B cell (primary cell): ENCODE measurements at regions not wholly inside any gene's neighbourhood (a gene's known extent, or its start where the extent isn't known, plus 50 kb on each side); places are given as distances from the start of the nearest gene placed in this dataset.

Source experiments
- ATAC-seq: fragments of 200-7000 bp; cut with Tn5 transposase; one replicate; pipeline ENCODE4 v1.10.0; 2021; ENCODE audit warnings: low read depth, mild to moderate bottlenecking, moderate number of reproducible peaks, moderate library complexity
- CTCF ChIA-PET: fragments of 350-600 bp; sonication (Branson Sonifier 250); formaldehyde crosslinking; loops from one replicate; lab custom pipeline; 2021; ENCODE audit warnings: antibody characterized with exemption, inconsistent platforms; lab: Charles Lee
- POLR2A ChIA-PET: fragments of 350-600 bp; sonication (Branson Sonifier 250); formaldehyde crosslinking; loops from one replicate; lab custom pipeline; 2021; ENCODE audit warnings: antibody characterized with exemption; lab: Charles Lee
- DNase-seq: peaks from one replicate; pipeline ENCODE4 v3.0.0; 2013
- H2AFZ ChIP-seq: 2 replicates; pipeline ENCODE4 v1.6.1; 2012; ENCODE audit warnings: mild to moderate bottlenecking, low read depth, low read length; ENCODE audit not compliant: insufficient read depth, poor library complexity, severe bottlenecking
- H3K27ac ChIP-seq, 2 donors: 1 replicate in 1 of 2; 2 replicates in 1 of 2; pipeline ENCODE4 v1.5.1; 2012 to 2013; ENCODE audit warnings: low read length in 2 of 2, mild to moderate bottlenecking in 2 of 2, moderate library complexity in 1 of 2
- H3K27me3 ChIP-seq, 4 experiments: fragments of 200-600 bp in 1 of 4; sonication (generic) in 1 of 4; replicated peaks in 1 of 4; 1 replicate in 2 of 4; 2 replicates in 2 of 4; pipeline versions ENCODE4 v1.6.1 to v1.7.0; 2013 to 2016; ENCODE audit warnings: low read length in 3 of 4, mild to moderate bottlenecking in 2 of 4, mixed read lengths in 1 of 4, moderate library complexity in 1 of 4; ENCODE audit not compliant: insufficient read depth in 4 of 4, control insufficient read depth in 3 of 4; ENCODE audit errors: control extremely low read depth in 1 of 4
- H3K36me3 ChIP-seq, 2 experiments: replicated peaks in 1 of 2; 1 replicate in 1 of 2; 2 replicates in 1 of 2; pipeline versions ENCODE4 v1.6.1 to v1.7.1; 2013; ENCODE audit warnings: low read length in 1 of 2; ENCODE audit not compliant: insufficient read depth in 2 of 2, control insufficient read depth in 1 of 2; ENCODE audit errors: control extremely low read depth in 1 of 2, extremely low read depth in 1 of 2
- H3K4me1 ChIP-seq, 2 donors: fragments of 200-600 bp in 1 of 2; sonication (generic) in 1 of 2; 1 replicate in 1 of 2; 2 replicates in 1 of 2; pipeline versions ENCODE4 v1.5.1 to v1.6.1; 2013 to 2017; ENCODE audit warnings: low read length in 2 of 2; ENCODE audit not compliant: control insufficient read depth in 2 of 2, insufficient read depth in 2 of 2
- H3K4me2 ChIP-seq: replicated peaks from 2 replicates; pipeline ENCODE3; 2012; ENCODE audit warnings: mild to moderate bottlenecking, low read depth, low read length; ENCODE audit not compliant: poor library complexity, severe bottlenecking
- H3K4me3 ChIP-seq, 5 experiments: fragments of 200-600 bp in 1 of 5; sonication (generic) in 1 of 5; 1 replicate in 3 of 5; 2 replicates in 2 of 5; pipeline versions ENCODE4 v1.5.1 to v1.7.0; 2011 to 2016; ENCODE audit warnings: low read length in 4 of 5, mild to moderate bottlenecking in 4 of 5, low read depth in 2 of 5, control low read depth in 1 of 5, moderate library complexity in 1 of 5; ENCODE audit not compliant: insufficient read depth in 1 of 5; ENCODE audit errors: control extremely low read depth in 1 of 5, extremely low read depth in 1 of 5
- H3K79me2 ChIP-seq: fragments of 200-600 bp; sonication (generic); one replicate; pipeline ENCODE4 v1.6.0; 2016; ENCODE audit warnings: low read length; ENCODE audit not compliant: control insufficient read depth, insufficient read depth
- H3K9ac ChIP-seq: fragments of 200-600 bp; sonication (generic); 2 replicates; pipeline ENCODE4 v1.6.1; 2017; ENCODE audit warnings: mild to moderate bottlenecking, low read length, moderate library complexity
- H3K9me3 ChIP-seq, 3 donors: one replicate each; pipeline versions ENCODE4 v1.6.1 to v1.7.1; 2013; ENCODE audit warnings: low read length in 2 of 3; ENCODE audit not compliant: control insufficient read depth in 2 of 3, insufficient read depth in 1 of 3; ENCODE audit errors: control extremely low read depth in 1 of 3
- H4K20me1 ChIP-seq: 2 replicates; pipeline ENCODE4 v1.6.0; 2012; ENCODE audit warnings: mild to moderate bottlenecking, low read length; ENCODE audit not compliant: insufficient read depth, control insufficient read depth, poor library complexity, severe bottlenecking
- H3K27ac Mint-ChIP-seq: one replicate; pipeline ENCODE4 v1.8.0; 2021; ENCODE audit warnings: mixed read lengths
- H3K27me3 Mint-ChIP-seq: one replicate; pipeline ENCODE4 v1.8.0; 2021; ENCODE audit warnings: mixed read lengths
- H3K4me1 Mint-ChIP-seq: one replicate; pipeline ENCODE4 v1.8.0; 2021; ENCODE audit warnings: mixed read lengths
- H3K4me3 Mint-ChIP-seq: one replicate; pipeline ENCODE4 v1.8.0; 2021; ENCODE audit warnings: mixed read lengths
- H3K9me3 Mint-ChIP-seq: one replicate; pipeline ENCODE4 v1.8.0; 2022; ENCODE audit warnings: mixed read lengths; ENCODE audit not compliant: insufficient read depth
- EZH2 ChIP-seq: IDR thresholded peaks from 2 replicates; pipeline ENCODE4 v1.6.1; 2012; ENCODE audit warnings: borderline replicate concordance, low read depth, mild to moderate bottlenecking, moderate library complexity, low read length; ENCODE audit not compliant: insufficient read depth, poor library complexity, severe bottlenecking
- WGBS: methylation state at CpG from one replicate; pipeline ENCODE4 v1.1.5; 2013; ENCODE audit warnings: missing lambda C conversion rate; ENCODE audit not compliant: insufficient coverage; 5-methylcytosine and 5-hydroxymethylcytosine counted together
- intact Hi-C: fragments of 100-400 bp; cut with micrococcal nuclease; formaldehyde crosslinking; loops from one replicate; pipeline ENCODE4 v1.10.0; 2022
- TF ChIP-seq, protein P1 (sequence below): fragments of 200-600 bp; IDR thresholded peaks from one replicate; pipeline ENCODE4 v1.8.0; 2022; ENCODE audit warnings: antibody characterized with exemption, mild to moderate bottlenecking

DNA sequence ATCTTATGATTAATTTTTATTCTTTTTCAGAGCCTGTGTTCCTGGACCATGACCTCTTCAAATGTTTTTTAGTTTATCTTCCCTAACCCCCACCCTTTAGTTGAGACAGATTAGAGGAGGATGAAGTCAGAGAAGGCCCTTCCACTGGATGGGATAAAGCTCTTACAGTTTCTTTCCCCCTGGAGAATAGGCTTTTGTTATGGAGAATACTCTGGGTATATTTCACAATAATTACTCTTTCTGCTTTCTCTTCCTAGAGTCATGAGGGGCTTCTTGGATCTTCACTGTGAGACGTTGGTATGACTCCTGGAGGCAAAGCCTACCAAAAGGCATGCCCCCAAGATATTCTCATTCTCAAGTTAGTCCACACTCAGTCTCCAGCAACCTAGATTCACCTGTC, 144.4 kb upstream of the THRB start:
- DNase-seq = no peak
- TF ChIP-seq, protein P1, sequence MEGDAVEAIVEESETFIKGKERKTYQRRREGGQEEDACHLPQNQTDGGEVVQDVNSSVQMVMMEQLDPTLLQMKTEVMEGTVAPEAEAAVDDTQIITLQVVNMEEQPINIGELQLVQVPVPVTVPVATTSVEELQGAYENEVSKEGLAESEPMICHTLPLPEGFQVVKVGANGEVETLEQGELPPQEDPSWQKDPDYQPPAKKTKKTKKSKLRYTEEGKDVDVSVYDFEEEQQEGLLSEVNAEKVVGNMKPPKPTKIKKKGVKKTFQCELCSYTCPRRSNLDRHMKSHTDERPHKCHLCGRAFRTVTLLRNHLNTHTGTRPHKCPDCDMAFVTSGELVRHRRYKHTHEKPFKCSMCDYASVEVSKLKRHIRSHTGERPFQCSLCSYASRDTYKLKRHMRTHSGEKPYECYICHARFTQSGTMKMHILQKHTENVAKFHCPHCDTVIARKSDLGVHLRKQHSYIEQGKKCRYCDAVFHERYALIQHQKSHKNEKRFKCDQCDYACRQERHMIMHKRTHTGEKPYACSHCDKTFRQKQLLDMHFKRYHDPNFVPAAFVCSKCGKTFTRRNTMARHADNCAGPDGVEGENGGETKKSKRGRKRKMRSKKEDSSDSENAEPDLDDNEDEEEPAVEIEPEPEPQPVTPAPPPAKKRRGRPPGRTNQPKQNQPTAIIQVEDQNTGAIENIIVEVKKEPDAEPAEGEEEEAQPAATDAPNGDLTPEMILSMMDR = no peak
- no peak for TF ChIP-seq EZH2
- no peak for ATAC-seq
- no peak overlapping the region for H3K9ac ChIP-seq
- H2AFZ ChIP-seq = no peak overlapping the region
- H3K27ac ChIP-seq = no peak overlapping the region
- POLR2A ChIA-PET = no interaction called here
- peaks cover 18% of the 10 kb centered on the region for H3K27me3 Mint-ChIP-seq
- WGBS = 100% methylated on average over 1 of the region's 1 CpG
- H3K9me3 Mint-ChIP-seq = no peaks in the 10 kb centered on the region
- CTCF ChIA-PET = no interaction called here
- no peaks in the 10 kb centered on the region for H3K4me1 Mint-ChIP-seq
- intact Hi-C loops = no loop called here
- H3K9me3 ChIP-seq = no peaks in the 10 kb centered on the region
- H3K27ac Mint-ChIP-seq = no peak overlapping the region
- H3K4me1 ChIP-seq = no peaks in the 10 kb centered on the region
- no peaks in the 10 kb centered on the region for H3K79me2 ChIP-seq
- no peak overlapping the region for H3K4me3 ChIP-seq
- no peak overlapping the region for H3K4me3 Mint-ChIP-seq
- no peaks in the 10 kb centered on the region for H3K27me3 ChIP-seq
- no peaks in the 10 kb centered on the region for H3K36me3 ChIP-seq
- H4K20me1 ChIP-seq = no peaks in the 10 kb centered on the region
- no peak overlapping the region for H3K4me2 ChIP-seq

DNA sequence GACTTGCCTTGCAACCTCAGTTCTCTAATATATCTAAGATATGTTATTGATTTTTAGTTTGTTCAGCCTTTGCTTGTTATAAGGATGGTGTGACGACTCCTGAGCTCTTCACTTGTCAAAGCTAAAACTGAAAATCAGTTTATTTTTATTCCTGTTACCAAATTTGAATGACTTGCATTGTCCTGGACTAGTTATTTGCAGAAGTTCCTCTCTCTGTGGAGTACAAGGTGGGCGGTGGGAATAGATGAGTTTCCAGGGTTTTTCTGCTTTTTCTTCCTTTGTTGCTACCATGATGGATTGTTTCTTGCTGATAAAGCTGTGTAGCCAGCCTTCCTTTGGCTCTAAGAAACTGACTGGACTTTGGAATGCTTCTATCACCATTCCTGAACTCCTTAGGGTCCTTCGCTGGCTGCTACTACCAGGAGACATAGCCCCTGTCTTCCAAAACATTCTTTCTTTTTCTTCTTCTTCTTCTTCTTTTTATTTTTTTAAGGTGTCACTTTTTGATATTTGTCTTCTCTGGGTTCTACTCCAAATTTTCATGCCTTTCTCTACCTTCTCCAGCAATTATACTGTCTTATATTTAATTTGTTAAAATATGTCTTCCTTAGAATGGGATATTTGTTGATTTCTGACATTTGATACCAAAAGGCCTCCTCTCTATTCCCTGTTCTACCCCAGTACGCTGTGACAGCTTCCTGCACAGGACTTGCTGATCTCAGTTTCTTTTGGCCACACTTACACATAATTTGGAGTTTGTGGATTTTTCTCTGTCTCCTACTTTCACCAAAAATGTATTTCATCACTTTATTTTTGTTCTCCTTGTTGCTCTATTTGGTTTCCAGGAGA, 145.1 kb upstream of the THRB start:
- no peaks in the 10 kb centered on the region for H3K4me1 Mint-ChIP-seq
- H3K27ac Mint-ChIP-seq = no peak overlapping the region
- no peaks in the 10 kb centered on the region for H3K27me3 ChIP-seq
- no peak overlapping the region for H3K27ac ChIP-seq
- H4K20me1 ChIP-seq = no peaks in the 10 kb centered on the region
- H3K4me1 ChIP-seq = no peaks in the 10 kb centered on the region
- H3K4me2 ChIP-seq = no peak overlapping the region
- H3K36me3 ChIP-seq = no peaks in the 10 kb centered on the region
- ChIA-PET CTCF (no interaction called here), POLR2A (no interaction called here)
- H3K27me3 Mint-ChIP-seq = peaks cover 18% of the 10 kb centered on the region
- no peak for TF ChIP-seq EZH2
- TF ChIP-seq, protein P1 = no peak
- no peak overlapping the region for H2AFZ ChIP-seq
- H3K9me3 Mint-ChIP-seq = no peaks in the 10 kb centered on the region
- H3K9ac ChIP-seq = no peak overlapping the region
- WGBS = no CpG with 5 or more reads among the region's 4 CpGs
- no peak for ATAC-seq
- intact Hi-C loops = loop anchor here (2.0 kb wide), 1 partner anchor 641 kb away; no protein-coding TSS in a partner anchor
- no peak for DNase-seq
- H3K9me3 ChIP-seq = no peaks in the 10 kb centered on the region
- H3K79me2 ChIP-seq = no peaks in the 10 kb centered on the region
- H3K4me3 ChIP-seq = no peak overlapping the region
- H3K4me3 Mint-ChIP-seq = no peak overlapping the region
